Right lobe of liver (tissue), 6 donors: ENCODE measurements at regions not wholly inside any gene's neighbourhood (a gene's known extent, or its start where the extent isn't known, plus 50 kb on each side); places are given as distances from the start of the nearest gene placed in this dataset.

Source experiments
- ATAC-seq, 4 donors: fragments of 200-7000 bp; cut with Tn5 transposase; one replicate each; pipeline ENCODE4 v1.9.1; 2020; ENCODE audit warnings: mild to moderate bottlenecking in 4 of 4, moderate library complexity in 4 of 4
- DNase-seq, 3 donors: peaks; one replicate each; pipeline ENCODE4 v3.0.0-alpha.2; 2020
- H3K27ac ChIP-seq, 3 donors: fragments of 200-600 bp; one replicate each; pipeline ENCODE4 v1.8.0; 2022
- H3K27me3 ChIP-seq, 2 donors: fragments of 200-600 bp; one replicate each; pipeline ENCODE4 v1.8.0; 2022
- H3K36me3 ChIP-seq, 4 donors: fragments of 200-600 bp; sonication (generic) in 1 of 4; one replicate each; pipeline versions ENCODE4 v1.5.1 to v1.8.0; 2017 to 2022; ENCODE audit warnings: control low read depth in 1 of 4
- H3K4me1 ChIP-seq, 4 donors: fragments of 200-600 bp; sonication (generic) in 1 of 4; one replicate each; pipeline versions ENCODE4 v1.5.1 to v1.8.0; 2017 to 2022; ENCODE audit warnings: control low read depth in 1 of 4
- H3K4me3 ChIP-seq, 3 donors: fragments of 200-600 bp; one replicate each; pipeline ENCODE4 v1.8.0; 2022
- H3K9me3 ChIP-seq, 4 donors: fragments of 200-600 bp; sonication (generic) in 1 of 4; one replicate each; pipeline versions ENCODE4 v1.5.1 to v1.8.0; 2017 to 2022; ENCODE audit warnings: control low read depth in 1 of 4
- POLR2A ChIP-seq: fragments of 450-650 bp; IDR thresholded peaks from one replicate; pipeline ENCODE4 v1.6.1; 2017; ENCODE audit warnings: antibody characterized with exemption, mild to moderate bottlenecking
- WGBS: methylation state at CpG from one replicate; pipeline ENCODE4 v1.1.6; 2018; ENCODE audit warnings: low coverage, low lambda C conversion rate; ENCODE audit not compliant: insufficient coverage; ENCODE audit errors: missing lambda C conversion rate; 5-methylcytosine and 5-hydroxymethylcytosine counted together
- intact Hi-C, 2 donors: fragments of 100-400 bp; cut with DNase I; formaldehyde crosslinking; loops; one replicate each; pipeline versions ENCODE4 v1.11.2 to v1.14.1; 2022
- TF ChIP-seq, protein P1 (sequence below), 4 donors: fragments of 200-600 bp in 3 of 4; fragments of 450-650 bp in 1 of 4; IDR thresholded peaks; one replicate each; pipeline versions ENCODE4 v1.5.1 to v1.8.0; 2016 to 2022; ENCODE audit warnings: antibody characterized with exemption in 4 of 4, mild to moderate bottlenecking in 2 of 4
- donor health status: DM: no; HTN: yes; CAD: no.
- donor health status: DM: no; HTN: no; CAD: no.
- donor health status: DM: no; HTN: no; CAD: no.
- donor health status: DM: no; HTN: yes; CAD: no.
- donor health status: DM: no; HTN: yes; CAD: no.

DNA sequence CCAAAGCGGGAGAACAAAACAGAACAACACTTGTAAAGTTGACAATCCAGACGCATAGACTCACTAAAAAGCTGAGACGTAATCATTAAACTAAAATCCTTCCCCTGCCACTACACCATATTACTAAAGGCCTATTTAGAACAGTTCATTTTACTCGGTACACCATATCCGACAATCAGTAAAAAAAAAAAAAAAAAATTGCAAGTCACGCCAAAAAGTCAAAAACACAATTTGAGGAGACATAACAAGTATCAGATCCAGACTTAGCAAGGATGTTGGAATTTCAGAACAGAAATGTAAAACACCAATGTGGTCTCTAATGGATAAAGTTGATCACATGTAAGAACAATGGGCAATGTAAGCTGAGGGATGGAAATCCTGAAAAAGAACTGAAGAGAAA lies 1899.4 kb downstream of the STIM2 start:
- Histone ChIP-seq H3K36me3 (no peaks in the 10 kb centered on the region), H3K9me3 (no peaks in the 10 kb centered on the region), H3K27ac (no peak overlapping the region), H3K4me1 (no peaks in the 10 kb centered on the region), H3K4me3 (no peak overlapping the region), H3K27me3 (no peaks in the 10 kb centered on the region)
- ATAC-seq (no peak), DNase-seq (no peak)
- 55% methylated on average over 6 of the region's 6 CpGs for WGBS
- intact Hi-C loops, result no loop called here
- TF ChIP-seq, protein P1, sequence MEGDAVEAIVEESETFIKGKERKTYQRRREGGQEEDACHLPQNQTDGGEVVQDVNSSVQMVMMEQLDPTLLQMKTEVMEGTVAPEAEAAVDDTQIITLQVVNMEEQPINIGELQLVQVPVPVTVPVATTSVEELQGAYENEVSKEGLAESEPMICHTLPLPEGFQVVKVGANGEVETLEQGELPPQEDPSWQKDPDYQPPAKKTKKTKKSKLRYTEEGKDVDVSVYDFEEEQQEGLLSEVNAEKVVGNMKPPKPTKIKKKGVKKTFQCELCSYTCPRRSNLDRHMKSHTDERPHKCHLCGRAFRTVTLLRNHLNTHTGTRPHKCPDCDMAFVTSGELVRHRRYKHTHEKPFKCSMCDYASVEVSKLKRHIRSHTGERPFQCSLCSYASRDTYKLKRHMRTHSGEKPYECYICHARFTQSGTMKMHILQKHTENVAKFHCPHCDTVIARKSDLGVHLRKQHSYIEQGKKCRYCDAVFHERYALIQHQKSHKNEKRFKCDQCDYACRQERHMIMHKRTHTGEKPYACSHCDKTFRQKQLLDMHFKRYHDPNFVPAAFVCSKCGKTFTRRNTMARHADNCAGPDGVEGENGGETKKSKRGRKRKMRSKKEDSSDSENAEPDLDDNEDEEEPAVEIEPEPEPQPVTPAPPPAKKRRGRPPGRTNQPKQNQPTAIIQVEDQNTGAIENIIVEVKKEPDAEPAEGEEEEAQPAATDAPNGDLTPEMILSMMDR (IDR thresholded peaks at IDR 0.05), result no peak
- TF ChIP-seq POLR2A, result no peak

DNA sequence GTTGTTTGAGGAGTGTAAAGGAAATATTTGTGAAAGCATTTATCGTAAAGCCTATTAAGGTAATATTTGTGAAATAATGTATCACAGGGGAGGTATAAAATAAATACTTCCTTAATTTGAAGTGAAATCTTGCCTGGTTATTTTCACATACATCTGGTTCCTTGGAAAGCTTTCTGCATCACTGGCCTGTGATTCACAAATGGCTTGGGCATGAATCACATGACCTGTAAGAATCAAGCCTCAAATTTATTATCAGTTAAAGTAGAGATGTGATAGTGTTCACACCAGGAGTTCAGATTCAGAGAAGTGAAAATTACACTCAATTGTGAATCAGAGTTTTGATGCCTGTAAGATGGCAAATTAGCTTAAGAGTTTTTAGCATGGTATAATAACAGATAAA lies 1911.4 kb downstream of the STIM2 start:
- 57% methylated on average over 1 of the region's 1 CpG for WGBS
- Histone ChIP-seq H3K27ac (no peak overlapping the region), H3K4me3 (no peak overlapping the region), H3K27me3 (no peaks in the 10 kb centered on the region), H3K4me1 (no peaks in the 10 kb centered on the region), H3K9me3 (no peaks in the 10 kb centered on the region), H3K36me3 (no peaks in the 10 kb centered on the region)
- TF ChIP-seq, protein P1 (IDR thresholded peaks at IDR 0.05), result no peak
- no peak for TF ChIP-seq POLR2A
- no peak for DNase-seq
- ATAC-seq, result no peak
- intact Hi-C loops, result no loop called here

DNA sequence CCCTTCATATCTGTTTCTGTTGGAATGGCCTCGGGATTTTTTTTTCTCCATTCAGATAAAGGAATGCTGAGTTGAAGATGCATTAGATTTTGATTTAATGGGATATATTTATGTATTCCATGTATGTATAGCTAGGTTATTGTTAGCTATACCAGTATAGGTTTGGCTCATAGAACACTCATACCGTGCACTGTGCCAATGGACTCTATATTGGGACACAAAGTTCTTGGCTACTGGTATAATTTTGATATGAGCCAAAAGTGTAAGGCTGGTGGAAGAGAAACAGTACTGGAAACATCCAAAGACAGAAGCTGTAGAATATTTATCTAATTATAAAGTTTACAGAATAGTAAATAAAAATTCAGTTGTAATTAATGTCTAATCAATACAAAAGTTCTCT lies 1912.1 kb downstream of the STIM2 start:
- Histone ChIP-seq H3K4me3 (no peak overlapping the region), H3K36me3 (no peaks in the 10 kb centered on the region), H3K9me3 (no peaks in the 10 kb centered on the region), H3K27me3 (no peaks in the 10 kb centered on the region), H3K27ac (no peak overlapping the region), H3K4me1 (no peaks in the 10 kb centered on the region)
- 29% methylated on average over 2 of the region's 2 CpGs for WGBS
- DNase-seq (no peak), ATAC-seq (no peak)
- intact Hi-C loops, result no loop called here
- TF ChIP-seq POLR2A, result no peak
- TF ChIP-seq, protein P1 (IDR thresholded peaks at IDR 0.05), result no peak

DNA sequence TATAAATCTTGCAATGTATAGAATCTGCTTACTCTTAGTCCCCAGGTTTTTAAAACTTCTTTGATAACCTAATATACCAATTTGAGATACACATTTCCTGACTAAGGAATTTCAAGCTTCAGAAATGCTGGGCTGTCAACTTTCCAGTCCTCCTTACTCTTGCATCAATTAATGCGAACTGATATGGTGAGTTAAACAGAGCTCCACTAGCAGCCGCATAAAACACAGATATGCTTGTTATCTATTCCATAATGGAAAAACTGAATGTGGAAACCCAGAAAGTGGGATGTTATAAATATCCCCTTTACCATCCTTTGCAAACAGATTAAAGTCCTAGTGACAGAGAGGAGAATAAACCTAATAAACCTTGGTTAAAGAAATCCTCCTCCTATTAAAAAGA lies 1913.7 kb downstream of the STIM2 start:
- Histone ChIP-seq H3K4me3 (no peak overlapping the region), H3K36me3 (no peaks in the 10 kb centered on the region), H3K4me1 (no peaks in the 10 kb centered on the region), H3K9me3 (no peaks in the 10 kb centered on the region), H3K27ac (no peak overlapping the region), H3K27me3 (no peaks in the 10 kb centered on the region)
- DNase-seq (no peak), ATAC-seq (no peak)
- intact Hi-C loops, result no loop called here
- TF ChIP-seq POLR2A, result no peak
- TF ChIP-seq, protein P1 (IDR thresholded peaks at IDR 0.05), result no peak
- 46% methylated on average over 2 of the region's 2 CpGs for WGBS

DNA sequence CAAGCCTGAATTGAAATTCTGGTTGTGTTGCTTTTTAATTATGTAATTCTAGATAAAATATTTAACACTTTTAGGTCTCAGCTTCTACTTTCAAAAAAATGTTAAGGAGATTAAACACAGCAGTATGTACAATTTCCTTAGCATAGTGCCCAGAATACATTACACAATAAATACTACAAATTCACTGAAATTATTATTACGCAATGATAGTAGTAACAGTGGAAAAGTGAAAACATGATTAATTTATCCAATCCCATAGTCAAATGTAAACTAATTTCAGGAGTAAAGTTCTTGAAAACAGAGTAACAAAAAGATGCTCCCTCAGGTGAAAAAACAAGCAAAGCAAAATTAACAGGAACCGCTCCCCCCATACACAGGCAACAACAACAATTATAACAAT lies 1915.4 kb downstream of the STIM2 start:
- ATAC-seq (no peak), DNase-seq (no peak)
- 55% methylated on average over 2 of the region's 2 CpGs for WGBS
- TF ChIP-seq, protein P1 (IDR thresholded peaks at IDR 0.05), result no peak
- TF ChIP-seq POLR2A, result no peak
- intact Hi-C loops, result no loop called here
- no peak overlapping the region for H3K27ac ChIP-seq
- no peak overlapping the region for H3K4me3 ChIP-seq
- no peaks in the 10 kb centered on the region for H3K4me1 ChIP-seq
- H3K36me3 ChIP-seq, result no peaks in the 10 kb centered on the region
- no peaks in the 10 kb centered on the region for H3K27me3 ChIP-seq
- H3K9me3 ChIP-seq, result no peaks in the 10 kb centered on the region
